ENCODE measurements at regions not wholly inside any gene's neighbourhood (a gene's known extent, or its start where the extent isn't known, plus 50 kb on each side); places are given as distances from the start of the nearest gene placed in this dataset.
"Not testable (repeated sequence)": the region's sequence is repeated elsewhere in the genome, so short reads cannot be mapped to it uniquely, and the experiment has no call there.

DNA sequence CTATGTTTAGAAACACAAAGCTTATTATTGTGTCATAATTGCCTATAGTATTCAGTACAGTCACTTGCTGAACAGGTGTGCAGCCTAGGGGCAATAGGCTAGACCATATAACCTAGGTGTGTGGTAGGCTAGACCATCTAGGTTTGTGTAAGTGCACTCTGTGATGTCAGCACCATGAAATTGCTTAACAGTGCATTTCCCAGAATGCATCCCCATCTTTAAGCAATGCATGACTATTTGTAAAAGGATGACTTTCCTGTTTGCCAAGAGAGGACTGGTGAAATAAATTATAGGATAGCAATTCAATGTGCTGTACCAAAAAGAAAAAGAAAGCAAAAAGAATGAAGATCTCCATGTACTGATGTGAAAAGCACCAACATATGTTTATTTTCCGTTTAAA, 288.7 kb upstream of the AUTS2 start:
- no peaks in the 10 kb centered on the region for H3K36me3 Mint-ChIP-seq
- no peak overlapping the region for H3K4me3 Mint-ChIP-seq
- no peaks in the 10 kb centered on the region for H3K27me3 Mint-ChIP-seq
- H3K27ac Mint-ChIP-seq: no peak overlapping the region
- peaks cover 0 to 4% (median 1%) of the 10 kb centered on the region in 3 donors for H3K4me1 Mint-ChIP-seq
- peaks cover 0 to 7% (median 0%) of the 10 kb centered on the region in 3 donors for H3K9me3 Mint-ChIP-seq

DNA sequence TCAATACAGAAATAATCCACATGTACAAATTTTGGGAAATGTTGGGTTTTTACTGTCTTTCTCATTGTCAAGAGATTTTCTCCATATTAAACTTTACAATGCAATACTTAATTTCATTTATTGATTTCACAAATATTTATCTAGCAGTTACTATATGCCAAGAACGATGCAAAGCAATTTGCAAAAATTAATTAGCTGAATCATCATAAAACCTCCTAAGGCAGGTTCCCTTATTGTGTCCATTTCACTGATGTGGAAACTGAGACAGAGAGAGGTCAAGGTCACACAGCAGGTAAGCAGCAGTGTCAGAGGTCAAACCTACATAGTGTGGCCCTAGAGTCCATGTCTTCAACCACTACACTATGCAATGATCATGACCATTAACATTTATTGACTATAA, 286.8 kb upstream of the AUTS2 start:
- Mint-ChIP-seq H3K9me3 (peaks cover 0 to 4% (median 0%) of the 10 kb centered on the region in 3 donors), H3K27me3 (no peaks in the 10 kb centered on the region), H3K27ac (no peak overlapping the region), H3K36me3 (no peaks in the 10 kb centered on the region), H3K4me1 (peaks cover 0 to 4% (median 4%) of the 10 kb centered on the region in 3 donors), H3K4me3 (no peak overlapping the region)

DNA sequence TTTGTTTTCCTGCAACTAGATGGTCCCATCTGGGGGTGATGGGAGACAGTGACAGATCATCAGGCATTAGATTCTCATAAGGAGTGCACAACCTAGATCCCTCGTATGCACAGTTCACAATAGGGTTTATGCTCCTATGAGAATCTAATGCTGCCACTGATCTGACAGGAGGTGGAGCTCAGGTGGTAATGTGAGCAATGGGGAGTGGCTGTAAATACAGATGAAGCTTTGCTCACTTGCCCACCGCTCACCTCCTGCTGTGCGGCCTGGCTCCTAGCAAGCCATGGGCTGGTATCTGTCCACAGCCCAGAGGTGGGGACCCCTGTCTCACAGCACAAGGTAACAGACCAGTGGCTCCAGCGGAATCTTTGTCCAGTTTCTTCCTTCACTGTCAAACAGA, 284.4 kb upstream of the AUTS2 start:
- not testable (repeated sequence) for H3K27ac Mint-ChIP-seq, H3K36me3 Mint-ChIP-seq, H3K4me3 Mint-ChIP-seq, H3K4me1 Mint-ChIP-seq, H3K9me3 Mint-ChIP-seq, H3K27me3 Mint-ChIP-seq

DNA sequence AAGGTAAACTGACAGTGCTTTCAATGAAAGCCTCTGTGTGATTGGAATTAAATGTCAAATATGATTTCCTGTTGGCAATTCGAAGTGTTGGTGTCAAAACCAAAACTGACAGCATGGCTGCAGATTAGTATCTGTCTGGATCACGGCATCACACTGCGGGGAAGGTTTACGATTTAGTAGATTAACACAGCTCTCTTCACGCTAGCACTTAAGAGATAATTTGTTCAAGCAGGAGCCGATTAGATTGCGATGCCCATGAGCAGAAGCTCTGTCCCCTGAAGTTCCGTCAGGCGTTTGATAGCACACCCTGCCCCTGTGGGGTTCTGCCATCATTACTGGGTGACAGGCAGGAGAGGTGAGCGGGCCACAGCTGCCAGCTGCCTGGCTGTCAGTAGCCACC, 279.5 kb upstream of the AUTS2 start:
- Mint-ChIP-seq H3K9me3 (peaks cover 0 to 4% (median 2%) of the 10 kb centered on the region in 3 donors), H3K4me1 (peaks cover 0 to 5% (median 3%) of the 10 kb centered on the region in 3 donors), H3K36me3 (peaks cover 2% of the 10 kb centered on the region), H3K27me3 (no peaks in the 10 kb centered on the region), H3K4me3 (no peak overlapping the region), H3K27ac (no peak overlapping the region)

DNA sequence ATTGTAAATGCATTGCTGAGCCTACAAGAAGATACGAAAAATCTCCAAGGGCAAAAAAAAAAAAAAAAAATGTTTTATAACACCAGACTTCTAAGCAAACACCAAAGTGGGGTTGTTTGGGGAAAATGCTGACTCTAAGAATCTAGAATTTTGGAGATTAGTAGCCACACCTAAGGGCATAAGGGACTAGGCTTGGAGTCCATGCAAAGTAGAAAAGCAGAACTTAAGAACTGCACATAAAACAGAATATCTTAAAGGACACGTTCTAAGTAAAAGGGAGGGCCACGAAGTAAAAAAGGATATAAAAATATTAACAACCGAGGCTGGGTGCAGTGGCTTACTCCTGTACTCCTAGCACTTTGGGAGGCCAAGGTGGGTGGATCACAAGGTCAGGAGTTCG, 269.8 kb upstream of the AUTS2 start:
- no peaks in the 10 kb centered on the region for H3K36me3 Mint-ChIP-seq
- H3K27me3 Mint-ChIP-seq: no peaks in the 10 kb centered on the region
- H3K4me3 Mint-ChIP-seq: no peak overlapping the region
- peaks cover 0 to 1% (median 0%) of the 10 kb centered on the region in 3 donors for H3K4me1 Mint-ChIP-seq
- H3K27ac Mint-ChIP-seq: peak overlapping the region in 1 of 3 donors; percentile 39
- peaks cover 0 to 14% (median 8%) of the 10 kb centered on the region in 3 donors for H3K9me3 Mint-ChIP-seq

DNA sequence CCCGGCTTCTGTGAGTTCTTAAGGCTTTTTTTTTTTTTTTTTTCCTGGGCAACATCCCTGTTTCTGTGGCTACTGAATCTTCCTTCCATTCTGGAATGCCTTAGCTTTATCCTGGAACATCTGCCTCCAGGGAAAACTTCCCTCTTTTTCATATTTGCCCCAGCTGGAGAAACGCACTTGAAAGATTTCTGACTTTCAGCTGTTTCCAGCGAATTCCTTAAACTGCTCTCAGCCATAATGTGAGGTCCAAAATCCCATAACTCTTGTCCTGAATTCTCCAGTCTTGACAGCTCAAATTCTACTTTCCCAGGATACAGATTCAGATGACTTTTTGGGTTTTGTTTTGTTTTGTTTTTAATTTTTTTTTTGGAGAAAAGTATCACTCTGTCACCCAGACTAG, 263.6 kb upstream of the AUTS2 start:
- Mint-ChIP-seq H3K4me3 (no peak overlapping the region), H3K36me3 (no peaks in the 10 kb centered on the region), H3K9me3 (peaks cover 0 to 13% (median 9%) of the 10 kb centered on the region in 3 donors), H3K27ac (no peak overlapping the region), H3K4me1 (no peaks in the 10 kb centered on the region), H3K27me3 (no peaks in the 10 kb centered on the region)

DNA sequence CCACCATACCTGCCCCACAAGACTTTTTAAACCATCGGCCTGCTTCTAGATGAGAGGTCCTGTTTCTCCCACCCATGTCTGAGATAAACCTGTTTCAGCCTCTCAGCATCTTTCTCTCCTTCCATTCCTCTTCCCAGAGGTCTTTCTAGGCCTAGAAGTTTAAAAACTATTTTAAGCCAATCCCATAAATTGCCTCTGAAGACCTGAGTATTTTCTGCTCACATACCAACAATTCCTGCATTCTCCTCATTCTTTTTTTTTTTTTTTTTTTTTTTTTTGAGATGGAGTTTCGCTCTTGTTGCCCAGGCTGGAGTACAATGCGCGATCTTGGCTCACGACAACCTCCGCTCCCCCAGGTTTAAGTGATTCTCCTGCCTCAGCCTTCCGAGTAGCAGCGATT, 262.9 kb upstream of the AUTS2 start:
- Mint-ChIP-seq H3K36me3 (no peaks in the 10 kb centered on the region), H3K4me1 (no peaks in the 10 kb centered on the region), H3K4me3 (no peak overlapping the region), H3K27ac (no peak overlapping the region), H3K27me3 (no peaks in the 10 kb centered on the region), H3K9me3 (peaks cover 0 to 6% (median 6%) of the 10 kb centered on the region in 3 donors)

DNA sequence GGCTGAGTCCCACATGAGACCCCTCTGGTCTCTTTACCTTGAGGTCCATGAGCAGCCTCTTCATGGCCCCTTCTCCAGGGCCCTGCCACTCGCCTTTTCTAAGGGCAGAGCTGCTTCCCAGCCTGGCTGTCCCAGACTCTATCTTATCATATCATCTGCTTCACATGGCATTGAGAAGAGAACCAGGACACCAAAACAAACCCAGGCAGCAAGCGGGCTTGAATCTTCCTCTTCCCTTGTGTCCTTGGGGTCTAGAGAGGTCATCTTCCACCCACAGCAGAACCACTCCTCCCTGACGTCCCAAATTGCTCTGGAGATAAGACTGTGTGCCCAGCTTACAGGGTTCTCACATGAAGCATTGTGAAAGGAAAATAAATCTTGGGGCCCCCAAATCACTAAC, 261.3 kb upstream of the AUTS2 start:
- Mint-ChIP-seq H3K4me3 (no peak overlapping the region), H3K4me1 (no peaks in the 10 kb centered on the region), H3K36me3 (peaks cover 2% of the 10 kb centered on the region), H3K27me3 (no peaks in the 10 kb centered on the region), H3K27ac (no peak overlapping the region), H3K9me3 (peaks cover 0 to 3% (median 0%) of the 10 kb centered on the region in 3 donors)

DNA sequence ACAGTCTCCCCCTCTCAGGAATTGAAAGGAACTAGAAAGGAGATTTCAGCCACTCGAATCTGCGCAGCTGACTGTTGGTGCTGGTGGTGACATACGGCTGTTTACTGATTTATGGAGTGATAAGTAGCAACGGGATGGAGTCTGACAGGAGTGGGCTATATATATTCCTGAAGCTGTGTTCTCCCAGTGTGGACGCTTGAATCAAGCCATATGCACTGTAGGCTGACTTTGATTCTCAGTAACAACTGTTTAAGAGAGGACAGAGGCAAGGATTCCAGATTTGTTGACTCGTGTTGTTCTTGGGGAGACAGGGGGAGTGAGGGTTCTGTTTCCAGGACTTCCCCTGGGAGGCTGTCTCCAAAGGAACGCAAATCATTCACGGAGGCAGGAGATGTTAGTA, 260.1 kb upstream of the AUTS2 start:
- Mint-ChIP-seq H3K4me1 (no peaks in the 10 kb centered on the region), H3K4me3 (no peak overlapping the region), H3K9me3 (peaks cover 0 to 3% (median 0%) of the 10 kb centered on the region in 3 donors), H3K36me3 (peaks cover 2% of the 10 kb centered on the region), H3K27ac (no peak overlapping the region), H3K27me3 (no peaks in the 10 kb centered on the region)

DNA sequence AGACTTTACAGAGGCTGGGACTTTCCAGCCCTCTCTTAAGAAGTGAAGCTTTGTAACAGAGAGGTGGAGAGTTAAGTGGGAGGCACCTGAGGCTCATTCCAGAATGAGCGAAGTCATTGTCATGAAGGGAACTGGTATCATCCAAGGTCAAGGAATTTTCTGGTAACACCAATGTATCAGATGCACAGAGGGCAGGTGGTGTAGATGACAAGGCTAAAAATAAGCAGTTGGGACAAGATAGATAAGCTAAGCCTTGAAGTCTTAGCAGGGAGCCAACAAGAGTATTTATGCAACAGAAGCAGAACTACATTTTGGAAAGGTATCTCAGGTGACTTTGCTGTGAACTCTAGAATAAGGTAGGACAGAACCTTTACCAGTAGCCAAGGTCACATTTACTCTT, 257.0 kb upstream of the AUTS2 start:
- Mint-ChIP-seq H3K4me1 (no peaks in the 10 kb centered on the region), H3K27ac (peak overlapping the region in 1 of 3 donors; percentile 37), H3K4me3 (no peak overlapping the region), H3K9me3 (peaks cover 0 to 4% (median 1%) of the 10 kb centered on the region in 3 donors), H3K36me3 (peaks cover 2% of the 10 kb centered on the region), H3K27me3 (no peaks in the 10 kb centered on the region)

DNA sequence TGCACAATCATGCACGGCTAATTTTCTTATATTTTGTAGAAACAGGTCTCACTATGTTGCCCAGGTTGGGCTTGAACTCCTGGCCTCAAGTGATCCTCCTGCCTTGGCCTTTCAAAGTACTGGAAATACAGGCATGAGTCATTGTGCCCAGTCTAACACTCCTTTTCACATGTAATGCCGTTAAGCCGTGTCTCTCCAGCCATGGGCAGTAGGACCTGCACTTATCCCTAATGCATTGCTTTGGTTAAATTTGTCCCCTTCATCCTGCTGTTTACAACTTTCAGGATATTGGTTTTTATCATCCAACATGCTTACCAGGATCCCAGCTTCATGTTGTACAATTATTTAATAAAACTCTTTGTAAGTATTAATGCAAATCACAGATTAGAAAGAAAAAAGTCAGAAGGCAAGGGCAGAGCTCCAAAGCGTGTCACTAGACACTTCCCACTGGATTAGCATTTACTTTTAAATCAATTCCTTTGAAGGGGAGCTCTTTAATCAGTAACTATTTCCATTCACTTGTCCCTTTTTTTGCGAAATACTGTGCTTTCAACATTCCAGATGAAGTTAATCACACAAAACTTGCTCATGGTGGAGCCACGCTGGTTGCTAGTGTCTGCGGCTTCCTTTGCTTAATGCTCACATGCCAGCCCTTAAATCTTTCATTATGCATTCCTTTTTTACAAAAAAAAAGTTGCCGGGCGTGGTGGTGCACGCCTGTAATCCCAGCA, 256.0 kb upstream of the AUTS2 start:
- Mint-ChIP-seq H3K4me3 (no peak overlapping the region), H3K27me3 (no peaks in the 10 kb centered on the region), H3K9me3 (peaks cover 0 to 4% (median 1%) of the 10 kb centered on the region in 3 donors), H3K4me1 (peaks cover 0 to 2% (median 0%) of the 10 kb centered on the region in 3 donors), H3K36me3 (peaks cover 2% of the 10 kb centered on the region), H3K27ac (no peak overlapping the region)

DNA sequence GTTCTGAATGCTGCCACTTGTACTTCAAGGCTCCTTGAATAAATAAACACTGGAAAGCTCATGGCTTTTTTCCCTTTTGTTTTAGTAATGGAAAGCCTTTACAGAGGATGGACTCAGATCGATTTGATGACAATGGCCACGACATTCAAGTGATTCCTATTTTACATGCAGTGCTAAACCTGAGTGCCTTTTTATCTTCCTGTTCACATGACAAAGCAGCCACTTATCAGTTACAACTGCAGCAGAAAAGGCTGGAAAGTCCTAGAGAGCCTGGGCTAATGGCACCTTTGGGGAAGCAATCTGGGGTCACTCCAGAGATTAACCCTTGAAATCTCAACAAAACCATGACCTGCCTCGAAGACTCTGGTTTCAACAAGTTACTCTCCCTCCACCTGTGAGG, 249.0 kb upstream of the AUTS2 start:
- Mint-ChIP-seq H3K4me3 (no peak overlapping the region), H3K36me3 (no peaks in the 10 kb centered on the region), H3K9me3 (peaks cover 1 to 3% (median 1%) of the 10 kb centered on the region in 3 donors), H3K27me3 (no peaks in the 10 kb centered on the region), H3K4me1 (peaks cover 0 to 2% (median 0%) of the 10 kb centered on the region in 3 donors), H3K27ac (no peak overlapping the region)

DNA sequence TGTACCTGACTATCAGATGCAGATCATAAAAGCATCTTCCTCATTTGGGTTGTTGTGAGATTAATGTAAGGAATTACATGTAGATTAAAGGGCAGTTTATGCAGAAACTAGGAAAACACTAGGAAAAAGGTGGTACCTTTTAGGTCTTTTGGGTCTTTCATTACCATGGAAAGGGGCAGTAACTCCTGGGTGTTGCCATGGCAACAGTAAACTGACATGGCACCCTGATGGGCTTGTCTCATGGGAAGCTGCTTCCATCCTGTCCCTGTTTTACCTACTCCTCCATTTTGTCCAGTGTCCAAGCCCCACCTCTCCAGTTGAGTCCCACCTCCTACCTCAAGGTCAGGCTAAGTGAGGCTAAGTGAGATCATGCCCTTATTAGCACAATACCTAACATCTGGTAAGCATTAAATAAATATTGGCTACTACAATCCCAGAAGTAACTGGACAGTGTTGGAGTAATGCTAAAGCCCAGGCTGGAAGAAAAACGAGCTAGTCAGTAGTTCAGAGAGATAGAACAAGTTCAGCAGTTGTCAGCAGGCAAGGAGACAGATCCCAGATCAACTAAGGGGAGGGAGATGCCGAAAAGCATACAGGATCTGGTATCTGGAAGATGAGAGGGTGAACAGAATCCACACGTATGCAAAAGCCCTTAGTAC, 240.0 kb upstream of the AUTS2 start:
- H3K9me3 Mint-ChIP-seq: no peaks in the 10 kb centered on the region
- no peak overlapping the region for H3K4me3 Mint-ChIP-seq
- H3K27me3 Mint-ChIP-seq: no peaks in the 10 kb centered on the region
- H3K36me3 Mint-ChIP-seq: no peaks in the 10 kb centered on the region
- peaks cover 0 to 1% (median 0%) of the 10 kb centered on the region in 3 donors for H3K4me1 Mint-ChIP-seq
- H3K27ac Mint-ChIP-seq: peak overlapping the region in 1 of 3 donors; percentile 58

DNA sequence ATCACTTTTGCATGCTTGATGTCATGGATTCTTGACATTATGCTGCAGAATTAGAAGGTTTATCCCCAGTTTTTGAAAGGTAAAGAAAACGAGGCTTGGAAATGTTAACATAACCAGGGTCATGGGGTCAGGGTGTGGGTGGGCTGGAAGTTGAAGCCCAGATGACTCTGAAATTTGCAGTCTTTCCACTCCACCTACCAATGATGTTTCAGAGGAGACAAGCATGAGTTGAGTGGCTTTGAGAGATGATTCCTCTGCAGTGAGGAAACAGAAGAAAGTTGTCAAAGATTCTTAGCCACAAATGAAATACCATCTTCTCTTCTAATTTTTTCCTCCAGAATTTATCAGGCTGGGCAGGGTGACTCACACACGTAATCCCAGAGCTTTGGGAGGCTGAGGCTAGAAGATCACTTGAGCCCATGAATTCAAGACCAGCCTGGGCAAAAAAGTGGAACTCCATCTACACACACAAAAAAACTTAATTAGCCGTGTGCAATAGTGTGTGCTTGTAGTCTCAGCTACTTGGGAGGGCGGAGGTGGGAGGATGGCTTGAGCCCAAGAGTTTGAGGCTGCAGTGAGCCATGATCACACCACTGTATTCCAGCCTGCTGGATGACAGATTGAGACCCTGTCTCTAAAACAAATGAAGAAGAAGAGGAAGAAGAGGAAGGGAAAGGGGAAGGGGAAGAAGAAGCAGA, 239.1 kb upstream of the AUTS2 start:
- Mint-ChIP-seq H3K4me1 (peaks cover 0 to 1% (median 0%) of the 10 kb centered on the region in 3 donors), H3K27ac (no peak overlapping the region), H3K27me3 (no peaks in the 10 kb centered on the region)

DNA sequence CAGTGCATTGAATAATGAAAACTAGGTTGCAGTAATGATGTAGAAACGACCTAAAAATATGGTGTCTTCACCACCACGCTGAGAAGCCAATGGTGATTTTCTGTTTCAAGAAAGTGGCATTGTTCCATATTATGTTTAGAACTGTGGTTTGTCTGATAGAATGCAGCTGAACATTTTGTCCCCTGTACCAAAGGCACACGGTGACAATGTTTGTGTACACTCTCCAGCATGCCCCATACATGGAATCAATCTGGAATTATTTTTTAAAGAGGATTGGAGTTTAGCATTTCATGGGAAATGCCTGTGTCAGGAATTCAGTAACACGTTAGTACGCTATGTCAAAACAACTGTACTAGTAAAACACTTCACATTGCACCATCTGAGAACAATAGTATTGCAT, 237.4 kb upstream of the AUTS2 start:
- no peak overlapping the region for H3K27ac Mint-ChIP-seq
- no peak overlapping the region for H3K4me3 Mint-ChIP-seq
- H3K27me3 Mint-ChIP-seq: peaks cover 2% of the 10 kb centered on the region
- peaks cover 0 to 3% (median 0%) of the 10 kb centered on the region in 3 donors for H3K9me3 Mint-ChIP-seq
- H3K4me1 Mint-ChIP-seq: peaks cover 0 to 1% (median 0%) of the 10 kb centered on the region in 3 donors
- H3K36me3 Mint-ChIP-seq: no peaks in the 10 kb centered on the region

More for the DNA sequence above, 239.1 kb upstream of the AUTS2 start:
- Mint-ChIP-seq H3K9me3 (peaks cover 0 to 3% (median 0%) of the 10 kb centered on the region in 3 donors), H3K36me3 (no peaks in the 10 kb centered on the region), H3K4me3 (no peak overlapping the region)

All from IgD-negative memory B cell (primary cell).